ENCODE measurements at regions not wholly inside any gene's neighbourhood (a gene's known extent, or its start where the extent isn't known, plus 50 kb on each side); places are given as distances from the start of the nearest gene placed in this dataset.
A peak's percentile ranks its signal among the peaks of the same experiment; 100 is the strongest.

- Histone ChIP-seq H3K4me1 (ENCODE audit: control insufficient read depth, insufficient read depth, low read length, unreplicated experiment) (peaks cover 19% of the 10 kb centered on the region), H3K36me3 (ENCODE audit: insufficient read depth, low read length) (no peaks in the 10 kb centered on the region), H3K27ac (ENCODE audit: low read depth, low read length) (peak overlapping the region; percentile 67), H3K27me3 (ENCODE audit: insufficient read depth, low read length) (no peaks in the 10 kb centered on the region), H3K4me3 (ENCODE audit: low read depth, low read length) (peak overlapping the region; percentile 63), H3K79me2 (ENCODE audit: control insufficient read depth, insufficient read depth, low read length, unreplicated experiment) (no peaks in the 10 kb centered on the region), H2AFZ (ENCODE audit: low read length, unreplicated experiment) (peak overlapping the region; percentile 36)
Measured at GRCh38 chr2:235263205-235264120, 230.4 kb upstream of the AGAP1 start.

GRCh38 chr2:235264121-235264493 lies 229.7 kb upstream of the AGAP1 start:
- peak overlapping the region; percentile 36 for H2AFZ ChIP-seq (ENCODE audit: low read length, unreplicated experiment)
- H3K36me3 ChIP-seq (ENCODE audit: insufficient read depth, low read length) = no peaks in the 10 kb centered on the region
- H3K4me1 ChIP-seq (ENCODE audit: control insufficient read depth, insufficient read depth, low read length, unreplicated experiment) = peaks cover 25% of the 10 kb centered on the region
- H3K4me3 ChIP-seq (ENCODE audit: low read depth, low read length) = peak overlapping the region; percentile 63
- H3K27ac ChIP-seq (ENCODE audit: low read depth, low read length) = peak overlapping the region; percentile 67
- H3K79me2 ChIP-seq (ENCODE audit: control insufficient read depth, insufficient read depth, low read length, unreplicated experiment) = no peaks in the 10 kb centered on the region
- H3K27me3 ChIP-seq (ENCODE audit: insufficient read depth, low read length) = no peaks in the 10 kb centered on the region

GRCh38 chr2:235264512-235264911 lies 229.3 kb upstream of the AGAP1 start:
- no peaks in the 10 kb centered on the region for H3K79me2 ChIP-seq (ENCODE audit: control insufficient read depth, insufficient read depth, low read length, unreplicated experiment)
- peaks cover 28% of the 10 kb centered on the region for H3K4me1 ChIP-seq (ENCODE audit: control insufficient read depth, insufficient read depth, low read length, unreplicated experiment)
- H2AFZ ChIP-seq (ENCODE audit: low read length, unreplicated experiment) = no peak overlapping the region
- peak overlapping the region; percentile 67; the same call in 1 of the 2 replicates for H3K27ac ChIP-seq (ENCODE audit: low read depth, low read length)
- H3K4me3 ChIP-seq (ENCODE audit: low read depth, low read length) = no peak overlapping the region
- no peaks in the 10 kb centered on the region for H3K36me3 ChIP-seq (ENCODE audit: insufficient read depth, low read length)
- H3K27me3 ChIP-seq (ENCODE audit: insufficient read depth, low read length) = no peaks in the 10 kb centered on the region

GRCh38 chr2:235265348-235265965 lies 228.4 kb upstream of the AGAP1 start:
- H3K4me3 ChIP-seq (ENCODE audit: low read depth, low read length) = no peak overlapping the region
- H3K79me2 ChIP-seq (ENCODE audit: control insufficient read depth, insufficient read depth, low read length, unreplicated experiment) = no peaks in the 10 kb centered on the region
- H3K27me3 ChIP-seq (ENCODE audit: insufficient read depth, low read length) = no peaks in the 10 kb centered on the region
- H3K4me1 ChIP-seq (ENCODE audit: control insufficient read depth, insufficient read depth, low read length, unreplicated experiment) = peaks cover 34% of the 10 kb centered on the region
- H3K36me3 ChIP-seq (ENCODE audit: insufficient read depth, low read length) = no peaks in the 10 kb centered on the region
- no peak overlapping the region for H3K27ac ChIP-seq (ENCODE audit: low read depth, low read length)
- H2AFZ ChIP-seq (ENCODE audit: low read length, unreplicated experiment) = no peak overlapping the region

- H2AFZ ChIP-seq (ENCODE audit: low read length, unreplicated experiment) = no peak overlapping the region
- no peaks in the 10 kb centered on the region for H3K36me3 ChIP-seq (ENCODE audit: insufficient read depth, low read length)
- no peak overlapping the region for H3K27ac ChIP-seq (ENCODE audit: low read depth, low read length)
- H3K27me3 ChIP-seq (ENCODE audit: insufficient read depth, low read length) = no peaks in the 10 kb centered on the region
- peaks cover 45% of the 10 kb centered on the region for H3K4me1 ChIP-seq (ENCODE audit: control insufficient read depth, insufficient read depth, low read length, unreplicated experiment)
- H3K4me3 ChIP-seq (ENCODE audit: low read depth, low read length) = no peak overlapping the region
- no peaks in the 10 kb centered on the region for H3K79me2 ChIP-seq (ENCODE audit: control insufficient read depth, insufficient read depth, low read length, unreplicated experiment)
Measured at GRCh38 chr2:235267251-235267650, 226.6 kb upstream of the AGAP1 start.

GRCh38 chr2:235268535-235268934 lies 225.3 kb upstream of the AGAP1 start:
- Histone ChIP-seq H3K4me1 (ENCODE audit: control insufficient read depth, insufficient read depth, low read length, unreplicated experiment) (peaks cover 45% of the 10 kb centered on the region), H3K4me3 (ENCODE audit: low read depth, low read length) (peak overlapping the region; percentile 49; the same call in 1 of the 2 replicates), H3K27ac (ENCODE audit: low read depth, low read length) (peak overlapping the region; percentile 72)

GRCh38 chr2:235270291-235270690 lies 223.6 kb upstream of the AGAP1 start:
- Histone ChIP-seq H3K79me2 (ENCODE audit: control insufficient read depth, insufficient read depth, low read length, unreplicated experiment) (no peaks in the 10 kb centered on the region), H2AFZ (ENCODE audit: low read length, unreplicated experiment) (no peak overlapping the region), H3K36me3 (ENCODE audit: insufficient read depth, low read length) (no peaks in the 10 kb centered on the region), H3K4me3 (ENCODE audit: low read depth, low read length) (no peak overlapping the region), H3K27me3 (ENCODE audit: insufficient read depth, low read length) (no peaks in the 10 kb centered on the region), H3K27ac (ENCODE audit: low read depth, low read length) (no peak overlapping the region), H3K4me1 (ENCODE audit: control insufficient read depth, insufficient read depth, low read length, unreplicated experiment) (peaks cover 37% of the 10 kb centered on the region)

More at GRCh38 chr2:235268535-235268934, 225.3 kb upstream of the AGAP1 start:
- H3K27me3 ChIP-seq (ENCODE audit: insufficient read depth, low read length) = no peaks in the 10 kb centered on the region
- H3K79me2 ChIP-seq (ENCODE audit: control insufficient read depth, insufficient read depth, low read length, unreplicated experiment) = no peaks in the 10 kb centered on the region
- no peaks in the 10 kb centered on the region for H3K36me3 ChIP-seq (ENCODE audit: insufficient read depth, low read length)
- H2AFZ ChIP-seq (ENCODE audit: low read length, unreplicated experiment) = peak overlapping the region; percentile 65

GRCh38 chr2:235270956-235271355 lies 222.9 kb upstream of the AGAP1 start:
- peak overlapping the region; percentile 44 for H2AFZ ChIP-seq (ENCODE audit: low read length, unreplicated experiment)
- H3K4me3 ChIP-seq (ENCODE audit: low read depth, low read length) = no peak overlapping the region
- no peaks in the 10 kb centered on the region for H3K36me3 ChIP-seq (ENCODE audit: insufficient read depth, low read length)
- no peaks in the 10 kb centered on the region for H3K79me2 ChIP-seq (ENCODE audit: control insufficient read depth, insufficient read depth, low read length, unreplicated experiment)
- H3K4me1 ChIP-seq (ENCODE audit: control insufficient read depth, insufficient read depth, low read length, unreplicated experiment) = peaks cover 37% of the 10 kb centered on the region
- H3K27ac ChIP-seq (ENCODE audit: low read depth, low read length) = no peak overlapping the region
- H3K27me3 ChIP-seq (ENCODE audit: insufficient read depth, low read length) = no peaks in the 10 kb centered on the region

GRCh38 chr2:235271936-235272335 lies 221.9 kb upstream of the AGAP1 start:
- H3K36me3 ChIP-seq (ENCODE audit: insufficient read depth, low read length) = no peaks in the 10 kb centered on the region
- H3K27me3 ChIP-seq (ENCODE audit: insufficient read depth, low read length) = no peaks in the 10 kb centered on the region
- peaks cover 37% of the 10 kb centered on the region for H3K4me1 ChIP-seq (ENCODE audit: control insufficient read depth, insufficient read depth, low read length, unreplicated experiment)
- H3K79me2 ChIP-seq (ENCODE audit: control insufficient read depth, insufficient read depth, low read length, unreplicated experiment) = no peaks in the 10 kb centered on the region
- H3K4me3 ChIP-seq (ENCODE audit: low read depth, low read length) = no peak overlapping the region
- no peak overlapping the region for H2AFZ ChIP-seq (ENCODE audit: low read length, unreplicated experiment)
- H3K27ac ChIP-seq (ENCODE audit: low read depth, low read length) = no peak overlapping the region

GRCh38 chr2:235274023-235274422 lies 219.8 kb upstream of the AGAP1 start:
- peaks cover 21% of the 10 kb centered on the region for H3K4me1 ChIP-seq (ENCODE audit: control insufficient read depth, insufficient read depth, low read length, unreplicated experiment)

GRCh38 chr2:235277485-235277884 lies 216.4 kb upstream of the AGAP1 start:
- no peaks in the 10 kb centered on the region for H3K27me3 ChIP-seq (ENCODE audit: insufficient read depth, low read length)
- H3K27ac ChIP-seq (ENCODE audit: low read depth, low read length) = no peak overlapping the region
- no peaks in the 10 kb centered on the region for H3K36me3 ChIP-seq (ENCODE audit: insufficient read depth, low read length)
- no peaks in the 10 kb centered on the region for H3K4me1 ChIP-seq (ENCODE audit: control insufficient read depth, insufficient read depth, low read length, unreplicated experiment)
- H3K4me3 ChIP-seq (ENCODE audit: low read depth, low read length) = no peak overlapping the region
- H3K79me2 ChIP-seq (ENCODE audit: control insufficient read depth, insufficient read depth, low read length, unreplicated experiment) = no peaks in the 10 kb centered on the region
- no peak overlapping the region for H2AFZ ChIP-seq (ENCODE audit: low read length, unreplicated experiment)

More at GRCh38 chr2:235274023-235274422, 219.8 kb upstream of the AGAP1 start:
- no peaks in the 10 kb centered on the region for H3K79me2 ChIP-seq (ENCODE audit: control insufficient read depth, insufficient read depth, low read length, unreplicated experiment)
- no peak overlapping the region for H3K4me3 ChIP-seq (ENCODE audit: low read depth, low read length)
- H3K27me3 ChIP-seq (ENCODE audit: insufficient read depth, low read length) = no peaks in the 10 kb centered on the region
- H3K27ac ChIP-seq (ENCODE audit: low read depth, low read length) = no peak overlapping the region
- H2AFZ ChIP-seq (ENCODE audit: low read length, unreplicated experiment) = no peak overlapping the region
- H3K36me3 ChIP-seq (ENCODE audit: insufficient read depth, low read length) = no peaks in the 10 kb centered on the region

Data from ACC112 (cell line).